ENCODE measurements at regions not wholly inside any gene's neighbourhood (a gene's known extent, or its start where the extent isn't known, plus 50 kb on each side); places are given as distances from the start of the nearest gene placed in this dataset.

DNA sequence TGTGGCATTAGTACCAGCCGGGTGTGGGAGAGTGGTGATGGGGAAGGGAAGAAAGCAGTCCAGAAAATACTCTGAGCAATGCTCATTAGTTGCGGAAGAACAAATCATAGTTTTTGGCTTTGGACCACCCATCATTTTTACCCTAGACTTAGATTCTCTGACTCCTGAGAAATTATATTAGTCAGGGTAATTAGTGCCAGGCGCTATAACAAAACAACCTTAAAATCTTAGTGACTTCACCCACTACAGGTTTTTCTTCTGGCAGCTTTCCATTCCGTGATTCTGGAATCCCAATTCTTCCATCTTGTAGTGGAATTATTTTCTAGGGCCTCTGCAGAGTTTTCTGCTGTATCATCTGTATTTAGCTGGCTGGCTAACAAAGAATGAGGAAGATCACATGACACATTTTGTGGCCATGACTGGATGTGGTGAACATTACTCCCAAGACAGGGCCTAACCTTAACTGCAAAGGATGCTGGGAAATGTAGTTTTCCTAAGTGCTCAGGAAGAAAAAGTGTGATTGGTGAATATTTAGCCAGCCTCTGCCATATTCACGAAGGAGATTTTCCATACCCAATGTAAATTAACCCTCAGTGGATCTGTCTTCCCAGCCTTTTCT lies 373.0 kb upstream of the MEF2C start:
- TF ChIP-seq, protein P1, sequence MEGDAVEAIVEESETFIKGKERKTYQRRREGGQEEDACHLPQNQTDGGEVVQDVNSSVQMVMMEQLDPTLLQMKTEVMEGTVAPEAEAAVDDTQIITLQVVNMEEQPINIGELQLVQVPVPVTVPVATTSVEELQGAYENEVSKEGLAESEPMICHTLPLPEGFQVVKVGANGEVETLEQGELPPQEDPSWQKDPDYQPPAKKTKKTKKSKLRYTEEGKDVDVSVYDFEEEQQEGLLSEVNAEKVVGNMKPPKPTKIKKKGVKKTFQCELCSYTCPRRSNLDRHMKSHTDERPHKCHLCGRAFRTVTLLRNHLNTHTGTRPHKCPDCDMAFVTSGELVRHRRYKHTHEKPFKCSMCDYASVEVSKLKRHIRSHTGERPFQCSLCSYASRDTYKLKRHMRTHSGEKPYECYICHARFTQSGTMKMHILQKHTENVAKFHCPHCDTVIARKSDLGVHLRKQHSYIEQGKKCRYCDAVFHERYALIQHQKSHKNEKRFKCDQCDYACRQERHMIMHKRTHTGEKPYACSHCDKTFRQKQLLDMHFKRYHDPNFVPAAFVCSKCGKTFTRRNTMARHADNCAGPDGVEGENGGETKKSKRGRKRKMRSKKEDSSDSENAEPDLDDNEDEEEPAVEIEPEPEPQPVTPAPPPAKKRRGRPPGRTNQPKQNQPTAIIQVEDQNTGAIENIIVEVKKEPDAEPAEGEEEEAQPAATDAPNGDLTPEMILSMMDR (IDR thresholded peaks at IDR 0.05): no peak
- no peak for TF ChIP-seq POLR2A (IDR thresholded peaks at IDR 0.05)
